NCI-H526 treated with DMSO at 0.1 percent for 48 hours (cell line): ENCODE measurements at regions not wholly inside any gene's neighbourhood (a gene's known extent, or its start where the extent isn't known, plus 50 kb on each side); places are given as distances from the start of the nearest gene placed in this dataset.

Experiments
- DNase-seq: peaks from one replicate; lab custom pipeline; 2025; lab: John Stamatoyannopoulos, UW

DNA sequence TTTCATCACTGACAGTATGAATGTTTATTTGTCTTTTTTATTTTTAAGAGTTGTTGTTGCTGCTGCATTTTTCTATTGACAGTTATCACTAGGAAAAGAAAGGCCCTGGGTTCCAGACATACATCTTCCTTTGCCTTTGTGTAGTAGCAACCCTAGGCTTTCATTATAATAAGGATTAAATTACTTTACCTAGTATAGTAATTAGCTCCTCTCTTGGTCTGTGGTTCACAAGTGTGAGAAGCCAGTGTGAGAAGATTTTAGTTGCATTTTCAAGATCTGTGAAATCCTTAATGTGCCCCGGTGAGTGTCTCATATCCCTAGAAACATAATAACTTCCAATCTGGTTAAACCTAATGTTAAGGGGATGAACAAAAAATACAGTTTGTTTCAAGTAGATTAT is 799.3 kb upstream of the MAP3K7 start:
- DNase-seq, result no peak

DNA sequence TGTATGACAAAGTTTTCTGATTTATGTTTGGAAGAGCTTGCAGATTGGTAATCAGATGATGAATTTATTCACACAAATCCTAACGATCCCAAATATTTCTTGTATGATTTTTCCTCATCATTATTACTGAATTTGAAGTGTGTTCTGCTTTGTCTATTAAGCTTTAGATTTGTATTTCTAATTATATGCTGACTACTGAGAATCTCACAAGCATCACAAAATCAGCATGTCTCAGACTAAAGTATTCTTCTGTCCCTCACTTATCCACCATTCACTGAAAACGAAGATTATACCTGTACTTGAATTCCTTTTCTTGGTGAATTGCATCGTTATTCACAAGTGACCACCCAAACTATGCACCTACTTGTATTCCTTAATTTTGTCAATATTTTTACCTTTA is 796.3 kb upstream of the MAP3K7 start:
- DNase-seq, result no peak

- DNase-seq, result no peak
These were observed 789.8 kb upstream of the MAP3K7 start for GRCh38 chr6:91376686-91377085.

- no peak for DNase-seq
These were observed 779.9 kb upstream of the MAP3K7 start for GRCh38 chr6:91366781-91367180.

DNA sequence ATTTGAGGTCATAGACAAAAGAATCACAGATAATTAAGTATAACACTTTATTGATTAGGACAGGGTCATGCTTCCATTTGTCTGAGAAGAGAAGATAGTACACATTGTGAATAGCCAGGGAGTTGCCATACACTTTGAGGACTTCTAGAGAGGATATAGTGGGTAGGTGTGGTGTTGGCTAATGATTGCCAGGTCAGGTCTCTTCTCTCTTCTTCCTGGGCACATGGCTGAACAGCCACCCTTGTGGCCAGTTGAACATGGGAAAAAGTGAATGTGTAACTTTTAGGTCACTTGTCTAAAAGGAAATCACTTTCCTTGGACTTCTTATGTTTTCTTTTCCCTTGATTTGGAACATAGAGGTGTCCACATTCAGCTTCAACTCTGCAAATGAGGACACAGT is 772.1 kb upstream of the MAP3K7 start:
- no peak for DNase-seq

DNA sequence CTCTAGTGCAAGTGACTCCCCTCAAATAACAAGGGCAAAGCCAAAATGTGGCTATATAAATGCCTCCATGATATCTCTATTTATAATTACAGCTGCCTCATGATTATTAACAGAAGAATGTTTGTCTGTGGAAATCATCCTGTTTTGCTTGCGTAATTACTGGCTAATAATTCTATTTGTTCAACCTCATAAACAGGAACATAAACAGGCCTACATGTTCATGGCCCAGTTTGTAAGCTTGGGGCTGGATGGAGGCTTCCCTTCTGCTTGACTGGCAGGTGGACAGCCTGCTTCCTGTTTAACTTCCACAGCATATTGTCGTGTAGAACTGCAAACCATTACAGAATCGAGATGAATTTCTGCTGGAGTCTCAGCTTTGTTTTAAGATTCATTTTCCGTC is 766.0 kb upstream of the MAP3K7 start:
- DNase-seq, result no peak

GRCh38 chr6:91352321-91352720 is 765.4 kb upstream of the MAP3K7 start:
- DNase-seq, result no peak

DNA sequence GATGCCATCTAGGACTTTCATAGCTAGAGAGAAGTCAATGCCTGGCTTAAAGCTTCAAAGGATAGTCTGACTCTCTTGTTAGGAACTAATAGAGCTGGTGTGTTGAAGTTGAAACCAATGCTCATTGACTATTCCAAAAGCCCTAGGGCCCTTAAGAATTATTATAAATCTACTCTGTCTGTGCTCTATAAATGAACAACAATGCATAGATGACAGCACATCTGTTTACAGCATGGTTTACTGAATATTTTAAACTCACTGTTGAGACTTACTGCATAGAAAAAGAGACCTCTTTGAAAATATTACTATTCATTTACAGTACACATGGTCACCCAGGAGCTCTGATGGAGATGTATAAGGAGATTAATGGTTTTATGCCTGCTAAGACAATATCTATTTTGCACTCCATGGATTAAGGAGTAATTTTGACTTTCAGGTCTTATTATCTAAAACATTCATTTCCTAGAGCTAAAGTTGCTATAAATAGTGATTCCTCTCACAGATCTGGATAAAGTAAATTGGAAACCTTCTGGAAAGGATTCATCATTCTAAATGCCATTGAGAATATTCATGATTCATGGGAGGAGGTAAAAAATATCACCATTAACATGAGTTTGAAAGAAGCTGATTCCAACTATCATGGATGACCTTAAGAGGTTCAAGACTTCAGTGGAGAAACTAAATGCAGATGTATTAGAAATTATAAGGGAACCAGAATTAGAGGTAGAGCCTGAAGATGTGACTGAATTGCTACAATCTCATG is 763.5 kb upstream of the MAP3K7 start:
- no peak for DNase-seq

DNA sequence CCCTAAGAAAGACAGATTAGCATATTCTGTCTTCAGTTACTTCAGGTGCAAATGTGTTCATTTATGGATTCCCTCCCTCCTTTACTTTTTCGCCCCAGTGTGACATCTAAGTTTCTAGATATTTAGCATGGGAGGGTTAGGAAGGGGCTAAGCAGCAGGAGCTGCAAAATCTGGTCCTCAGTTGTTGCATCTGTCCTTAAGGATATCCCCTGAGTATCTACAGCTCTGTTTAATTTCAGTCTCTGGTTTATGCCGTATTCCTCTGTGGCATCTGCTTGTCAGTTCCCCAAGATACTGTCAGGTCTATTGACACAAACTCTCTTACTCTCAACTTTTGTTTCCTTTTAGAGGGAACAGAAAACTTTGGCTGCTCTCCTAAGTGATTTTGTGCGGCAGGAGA is 754.6 kb upstream of the MAP3K7 start:
- no peak for DNase-seq

GRCh38 chr6:91340896-91341395 is 754.1 kb upstream of the MAP3K7 start:
- DNase-seq, result no peak

GRCh38 chr6:91337967-91338366 is 751.1 kb upstream of the MAP3K7 start:
- DNase-seq, result no peak

DNA sequence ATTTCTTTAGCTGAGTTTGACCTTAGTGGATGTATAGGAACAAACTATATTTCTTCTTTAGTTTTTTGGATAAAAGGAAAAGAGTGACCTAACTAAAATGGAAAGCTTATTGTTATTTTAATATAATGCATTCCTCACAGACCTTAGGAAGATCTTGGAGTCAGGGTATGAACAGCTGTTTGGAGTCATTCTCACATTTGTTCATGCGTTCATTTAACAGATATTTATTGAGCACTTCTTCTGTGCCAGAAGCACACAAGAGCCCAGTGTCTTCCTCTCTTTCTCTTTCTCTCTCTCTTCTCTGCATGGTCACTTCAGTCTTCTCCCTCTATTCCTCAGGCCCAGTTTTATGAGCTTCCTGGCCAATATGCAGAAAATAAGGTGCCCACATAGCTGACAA is 744.0 kb upstream of the MAP3K7 start:
- no peak for DNase-seq

GRCh38 chr6:91328241-91328640 is 741.4 kb upstream of the MAP3K7 start:
- DNase-seq, result no peak

DNA sequence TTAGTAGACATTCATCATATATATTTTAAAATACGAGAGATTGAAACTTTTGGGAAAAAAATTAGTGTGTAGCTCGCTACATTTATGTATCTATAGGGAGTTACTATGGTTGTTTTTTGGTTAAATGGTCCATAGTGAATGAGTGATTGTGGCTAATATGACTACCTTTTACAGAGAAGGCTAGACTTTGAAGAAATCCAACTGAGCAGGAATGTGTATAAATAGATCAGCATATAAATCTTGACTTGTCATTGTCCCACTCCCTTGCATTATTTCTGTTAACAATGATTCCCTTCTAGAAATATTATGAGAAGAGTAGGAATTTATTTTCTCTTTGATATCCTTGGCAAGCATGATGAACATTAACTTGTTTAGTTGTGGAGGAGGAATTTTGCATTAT is 737.8 kb upstream of the MAP3K7 start:
- no peak for DNase-seq

DNA sequence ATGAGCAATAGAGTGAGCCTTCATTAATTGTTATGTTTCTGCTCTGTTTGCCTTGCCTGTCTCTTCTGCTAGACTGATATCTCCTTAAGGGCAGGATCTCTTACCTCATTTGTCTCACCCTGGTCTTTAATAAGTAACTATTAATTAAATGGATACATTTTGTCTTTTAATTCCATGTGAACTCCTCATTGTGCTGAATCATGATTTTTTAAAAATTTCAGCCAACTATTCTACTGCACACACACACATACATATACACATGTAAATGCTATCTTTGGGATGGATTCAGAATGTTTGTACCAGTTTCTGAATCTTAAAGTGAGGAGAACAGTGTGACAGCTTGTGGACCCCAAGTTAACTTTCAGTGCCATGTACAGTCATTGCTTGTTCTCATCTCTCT is 731.1 kb upstream of the MAP3K7 start:
- DNase-seq, result no peak

GRCh38 chr6:91317247-91317835 is 730.5 kb upstream of the MAP3K7 start:
- peak; percentile 85 for DNase-seq

- no peak for DNase-seq
These were observed 723.3 kb upstream of the MAP3K7 start for GRCh38 chr6:91310178-91310577.

GRCh38 chr6:91305755-91306154 is 718.9 kb upstream of the MAP3K7 start:
- DNase-seq, result no peak

- no peak for DNase-seq
These were observed 717.6 kb upstream of the MAP3K7 start for GRCh38 chr6:91304521-91304920.

DNA sequence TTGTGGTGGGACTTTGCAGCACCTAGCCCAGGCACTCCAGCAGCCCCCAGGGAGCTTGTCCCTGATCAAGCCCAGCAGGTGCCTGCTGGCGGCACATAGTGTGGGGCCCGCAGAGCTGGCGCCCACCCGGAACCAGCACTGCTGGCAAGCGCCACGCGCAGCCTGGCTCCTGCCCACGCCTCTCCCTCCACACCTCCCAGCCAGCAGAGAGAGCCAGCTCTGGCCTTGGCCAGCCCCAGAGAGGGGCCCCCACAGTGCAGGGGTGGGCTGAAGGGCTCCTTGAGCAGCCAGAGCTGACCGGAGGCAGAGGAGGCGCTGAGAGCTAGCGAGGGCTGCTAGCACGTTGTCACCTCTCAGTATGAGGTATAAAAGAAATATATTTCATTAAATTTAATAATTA is 716.5 kb upstream of the MAP3K7 start:
- no peak for DNase-seq

GRCh38 chr6:91299544-91300491 is 712.9 kb upstream of the MAP3K7 start:
- no peak for DNase-seq

DNA sequence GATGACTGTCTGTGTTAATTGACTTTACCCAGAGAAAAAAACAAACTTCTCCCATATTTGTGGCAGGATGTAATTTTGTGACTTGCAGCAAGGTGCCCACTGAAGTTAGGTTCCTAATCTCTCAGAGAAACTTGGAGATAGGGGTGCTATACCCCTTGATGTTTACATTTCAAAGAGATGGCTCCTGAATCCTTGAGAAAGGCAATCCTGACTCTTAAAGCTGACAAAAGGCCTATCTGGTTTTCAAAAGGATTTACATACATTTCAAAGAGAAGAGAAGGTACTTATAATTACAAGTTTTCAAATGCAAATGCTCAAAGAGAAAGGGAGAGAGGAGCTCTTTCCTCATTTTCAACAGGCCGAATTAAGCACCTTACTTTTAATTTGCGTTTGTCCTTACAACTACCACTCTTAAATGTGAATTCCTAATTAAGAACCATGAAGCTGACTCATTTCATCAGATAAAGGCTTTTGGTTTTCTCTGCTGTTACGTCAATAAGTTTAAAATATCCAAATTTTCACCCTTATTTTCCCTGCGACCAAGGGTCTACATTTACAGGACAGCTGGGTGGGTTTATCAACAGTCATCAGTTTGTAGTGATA is 711.8 kb upstream of the MAP3K7 start:
- DNase-seq, result no peak
